RWPE1 (cell line): ENCODE measurements at regions not wholly inside any gene's neighbourhood (a gene's known extent, or its start where the extent isn't known, plus 50 kb on each side); places are given as distances from the start of the nearest gene placed in this dataset.

Source experiments
- CTCF ChIA-PET: fragments of 350-600 bp; sonication (Branson Sonifier 250); formaldehyde crosslinking; extraction: SDS; loops from one replicate; lab custom pipeline; 2021; lab: Yijun Ruan, JAX
- POLR2A ChIA-PET: fragments of 400-600 bp; formaldehyde crosslinking; extraction: SDS; loops from one replicate; lab custom pipeline; 2020; ENCODE audit warnings: antibody characterized with exemption; ENCODE audit not compliant: low non-redundant PET; lab: Yijun Ruan, JAX
- DNase-seq: peaks from one replicate; pipeline ENCODE4 v3.0.0; 2012; ENCODE audit warnings: low spot score
- H3K27ac ChIP-seq: fragments of 450-650 bp; 2 replicates; pipeline ENCODE4 v1.5.1; 2017
- TF ChIP-seq, protein P1 (sequence below): fragments of 450-650 bp; conservative IDR thresholded peaks from 2 replicates; pipeline ENCODE4 v1.5.1; 2017; ENCODE audit warnings: low read depth, mild to moderate bottlenecking

DNA sequence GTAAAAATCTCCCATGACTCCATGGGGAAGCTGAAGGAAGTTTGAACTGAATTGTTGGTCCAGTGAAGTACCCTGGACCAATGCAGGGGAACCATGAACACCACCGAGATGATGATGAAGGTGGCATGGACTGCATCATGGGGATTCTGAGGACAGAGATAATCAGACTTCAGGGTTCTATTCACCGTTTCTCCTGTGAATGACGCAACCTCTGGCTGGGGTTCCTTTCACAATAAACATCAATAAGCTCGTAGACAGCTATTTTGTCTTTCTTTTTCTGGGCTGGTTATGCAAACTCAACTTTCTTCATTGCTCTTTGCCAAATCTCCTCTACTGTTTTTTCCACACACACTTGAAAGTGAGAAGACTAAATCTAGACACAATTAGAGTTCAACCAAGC lies 87.9 kb upstream of the NKX2-2 start:
- ChIA-PET CTCF (interaction anchor here (1.0 to 2.2 kb wide), 2 partner anchors 13 to 14 kb away, joined by 3 to 10 read pairs; no protein-coding TSS in a partner anchor), POLR2A (interaction anchor here (0.5 kb wide), 1 partner anchor 1436 kb away, joined by 3 read pairs; no protein-coding TSS in a partner anchor)
- TF ChIP-seq, protein P1, sequence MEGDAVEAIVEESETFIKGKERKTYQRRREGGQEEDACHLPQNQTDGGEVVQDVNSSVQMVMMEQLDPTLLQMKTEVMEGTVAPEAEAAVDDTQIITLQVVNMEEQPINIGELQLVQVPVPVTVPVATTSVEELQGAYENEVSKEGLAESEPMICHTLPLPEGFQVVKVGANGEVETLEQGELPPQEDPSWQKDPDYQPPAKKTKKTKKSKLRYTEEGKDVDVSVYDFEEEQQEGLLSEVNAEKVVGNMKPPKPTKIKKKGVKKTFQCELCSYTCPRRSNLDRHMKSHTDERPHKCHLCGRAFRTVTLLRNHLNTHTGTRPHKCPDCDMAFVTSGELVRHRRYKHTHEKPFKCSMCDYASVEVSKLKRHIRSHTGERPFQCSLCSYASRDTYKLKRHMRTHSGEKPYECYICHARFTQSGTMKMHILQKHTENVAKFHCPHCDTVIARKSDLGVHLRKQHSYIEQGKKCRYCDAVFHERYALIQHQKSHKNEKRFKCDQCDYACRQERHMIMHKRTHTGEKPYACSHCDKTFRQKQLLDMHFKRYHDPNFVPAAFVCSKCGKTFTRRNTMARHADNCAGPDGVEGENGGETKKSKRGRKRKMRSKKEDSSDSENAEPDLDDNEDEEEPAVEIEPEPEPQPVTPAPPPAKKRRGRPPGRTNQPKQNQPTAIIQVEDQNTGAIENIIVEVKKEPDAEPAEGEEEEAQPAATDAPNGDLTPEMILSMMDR = no peak
- H3K27ac ChIP-seq = no peak overlapping the region
- DNase-seq = no peak

DNA sequence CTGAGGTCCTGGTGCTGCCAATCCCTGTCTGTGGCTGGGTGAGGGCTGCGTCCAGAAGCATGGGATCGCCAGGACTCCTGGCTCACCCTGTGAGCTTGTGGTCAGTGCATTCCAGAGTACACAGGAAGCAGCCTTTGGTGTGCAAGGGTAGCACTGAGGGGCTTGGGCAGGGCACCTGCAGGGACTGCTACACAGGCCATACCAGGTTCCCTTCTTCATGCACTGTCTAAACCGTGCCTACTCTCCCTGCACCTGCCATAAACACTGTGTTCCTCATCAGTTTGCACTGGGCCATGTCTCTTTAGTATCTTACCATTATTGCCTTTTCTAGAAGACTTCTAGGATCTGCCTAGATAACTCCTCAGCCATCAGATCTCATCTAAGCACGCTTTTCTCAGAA lies 72.8 kb upstream of the NKX2-2 start:
- CTCF ChIA-PET = no interaction called here
- H3K27ac ChIP-seq = no peak overlapping the region
- POLR2A ChIA-PET = no interaction called here
- DNase-seq = no peak
- TF ChIP-seq, protein P1 = no peak

DNA sequence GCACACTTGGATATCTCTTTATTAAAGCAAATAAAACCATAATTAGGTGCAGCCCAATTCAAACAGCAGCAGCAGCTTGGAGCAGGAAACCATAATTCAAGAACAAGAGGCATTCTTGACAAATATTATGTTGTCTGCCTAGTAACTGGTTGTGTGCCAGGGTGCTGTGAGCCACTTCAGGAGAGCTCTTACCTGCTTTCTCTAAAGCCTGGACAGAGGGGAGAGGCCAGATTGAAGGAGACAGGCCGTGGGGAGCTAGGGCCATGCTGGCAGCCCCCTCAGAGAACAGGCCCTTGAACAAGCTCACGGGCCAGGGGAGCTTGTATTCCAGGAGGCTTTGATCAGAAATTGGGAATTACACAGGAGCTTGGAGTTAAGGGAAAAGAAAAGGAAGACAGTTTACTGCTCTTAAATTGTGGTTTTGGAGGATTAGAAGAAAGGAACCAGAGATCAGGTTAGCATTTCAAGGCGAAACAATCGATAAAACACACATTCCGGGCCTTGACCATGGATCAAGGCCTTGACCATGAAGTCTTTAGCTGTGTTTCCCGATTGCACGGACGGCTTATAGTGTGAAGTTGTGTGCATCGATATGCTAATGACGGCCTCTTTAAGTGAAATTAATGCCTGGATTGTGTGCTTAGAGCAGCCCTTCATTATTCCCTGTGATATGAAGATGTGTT lies 69.8 kb upstream of the NKX2-2 start:
- POLR2A ChIA-PET = no interaction called here
- CTCF ChIA-PET = interaction anchor here (1.1 kb wide), 1 partner anchor 32 kb away, joined by 7 read pairs; no protein-coding TSS in a partner anchor
- DNase-seq = no peak
- H3K27ac ChIP-seq = no peak overlapping the region
- TF ChIP-seq, protein P1 = no peak

DNA sequence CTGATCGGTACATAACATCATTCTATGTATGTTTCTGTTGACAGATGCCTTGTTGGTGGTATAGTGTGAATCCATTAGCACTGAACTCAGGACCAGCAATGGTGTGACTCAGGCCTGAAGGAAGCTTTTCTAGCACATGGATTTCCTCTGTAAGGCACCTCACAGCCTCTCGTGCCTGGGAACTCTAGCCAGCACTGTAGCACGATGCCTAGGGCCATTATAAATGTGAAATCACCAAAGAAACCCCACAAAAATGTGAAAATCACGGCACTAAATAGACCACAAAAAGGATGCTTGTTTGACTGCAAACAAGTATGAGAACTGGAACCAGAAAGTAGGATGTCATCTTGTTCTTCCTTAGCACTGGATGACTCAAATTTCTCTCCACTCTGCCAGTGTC lies 63.7 kb upstream of the NKX2-2 start:
- TF ChIP-seq, protein P1 = no peak
- ChIA-PET POLR2A (no interaction called here), CTCF (no interaction called here)
- H3K27ac ChIP-seq = no peak overlapping the region
- DNase-seq = no peak

DNA sequence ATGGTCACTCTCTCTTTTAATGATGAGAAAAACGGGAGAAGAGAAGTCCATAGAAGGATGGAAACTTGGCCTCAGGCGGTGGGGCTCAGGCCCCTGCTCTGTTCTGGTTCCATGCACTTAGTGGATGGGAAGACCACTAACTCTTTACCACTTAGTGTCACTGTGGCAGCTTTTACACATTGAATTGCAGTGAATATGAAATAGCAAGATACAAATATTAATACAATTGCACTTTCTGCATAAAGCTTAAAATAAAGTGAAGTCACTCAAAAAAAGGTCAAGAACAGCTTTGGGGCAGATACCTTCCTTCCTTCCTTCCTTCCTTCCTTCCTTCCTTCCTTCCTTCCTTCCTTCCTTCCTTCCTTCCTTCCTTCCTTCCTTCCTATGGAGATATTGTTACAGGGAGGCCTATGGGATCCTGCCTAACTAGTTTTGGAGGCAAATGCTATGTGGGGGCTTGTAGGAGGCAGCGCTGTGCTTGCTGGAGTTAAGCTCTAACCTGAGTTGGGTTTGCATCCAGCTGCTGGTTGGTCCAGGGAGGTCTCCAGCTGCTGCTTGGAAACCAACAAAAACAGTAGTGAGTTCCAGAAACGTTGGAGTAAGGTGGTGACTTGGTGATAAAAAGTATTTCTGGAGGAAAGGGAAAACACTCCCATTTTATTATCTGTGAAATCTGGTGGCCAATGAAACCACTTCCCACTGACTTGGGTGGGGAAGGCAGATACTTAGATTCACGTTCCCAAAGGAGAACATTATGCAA lies 62.3 kb upstream of the NKX2-2 start:
- TF ChIP-seq, protein P1 = no peak
- ChIA-PET POLR2A (no interaction called here), CTCF (interaction anchor here (0.6 to 0.7 kb wide), 3 partner anchors 39 to 778 kb away, joined by 3 to 4 read pairs (median 4); no protein-coding TSS in a partner anchor)
- H3K27ac ChIP-seq = no peak overlapping the region
- DNase-seq = no peak

DNA sequence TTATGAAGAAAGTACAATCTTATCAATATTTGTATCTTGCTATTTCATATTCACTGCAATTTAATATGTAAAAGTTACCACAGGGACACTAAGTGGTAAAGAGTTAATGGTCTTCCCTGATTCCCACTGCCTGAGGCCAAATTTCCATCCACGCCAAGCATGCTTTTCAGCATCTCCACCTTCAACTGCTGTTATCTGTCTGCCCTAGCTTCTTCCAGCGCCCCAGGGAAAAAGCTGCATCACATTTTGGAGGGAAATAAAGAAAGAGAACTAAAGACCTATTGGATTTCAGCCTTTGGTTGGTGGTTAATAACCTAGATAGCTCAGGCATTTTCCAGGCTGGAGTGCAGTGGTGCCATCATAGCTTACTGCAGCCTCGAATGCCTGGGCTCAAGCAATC lies 61.3 kb upstream of the NKX2-2 start:
- DNase-seq = no peak
- TF ChIP-seq, protein P1 = no peak
- ChIA-PET POLR2A (interaction anchor here (0.6 kb wide), 1 partner anchor 173 kb away, joined by 3 read pairs; no protein-coding TSS in a partner anchor), CTCF (interaction anchor here (1.0 kb wide), 1 partner anchor 715 kb away, joined by 3 read pairs; no protein-coding TSS in a partner anchor)
- no peak overlapping the region for H3K27ac ChIP-seq
